Posterior vena cava (tissue), 2 donors: ENCODE measurements at regions not wholly inside any gene's neighbourhood (a gene's known extent, or its start where the extent isn't known, plus 50 kb on each side); places are given as distances from the start of the nearest gene placed in this dataset.

ENCODE experiments used
- DNase-seq: peaks from one replicate; pipeline ENCODE4 v3.0.0-alpha.2; 2020; ENCODE audit warnings: low spot score
- intact Hi-C, 2 donors: fragments of 100-400 bp; cut with DNase I; formaldehyde crosslinking; loops; one replicate each; pipeline versions ENCODE4 v1.14.1 to v1.14.2; 2022 to 2023
- donor health status: DM: yes; HTN: yes; CAD: no.
- donor health status: DM: yes; HTN: yes; CAD: no.

- DNase-seq: peak; percentile 11
- intact Hi-C loops: no loop called here
These were observed 52.9 kb upstream of the SSBP3 start for GRCh38 chr1:54459140-54459539.

- intact Hi-C loops: no loop called here
- DNase-seq: peak; percentile 61
These were observed 50.8 kb upstream of the SSBP3 start for GRCh38 chr1:54456921-54457529.

DNA sequence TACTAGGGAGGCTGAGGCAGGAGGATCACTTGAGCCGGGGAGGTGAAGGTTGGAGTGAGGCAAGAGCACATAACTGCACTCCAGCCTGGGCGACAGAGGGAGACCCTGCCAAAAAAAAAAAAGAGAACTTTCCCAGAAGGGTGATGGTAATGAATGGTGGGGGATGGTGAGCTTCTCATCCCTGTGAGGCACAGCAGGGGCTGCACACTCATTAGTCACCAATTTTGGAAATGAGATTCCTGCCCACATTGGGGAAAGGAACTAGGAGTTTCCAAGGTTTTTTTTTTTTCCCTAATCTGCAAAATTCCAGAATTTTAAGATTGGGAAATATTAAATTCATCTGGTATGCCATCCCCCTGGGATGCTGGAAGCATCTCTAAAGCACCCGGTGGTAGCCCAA is 50.2 kb upstream of the SSBP3 start:
- intact Hi-C loops: no loop called here
- no peak for DNase-seq
